Smooth muscle cell (in vitro differentiated cells): ENCODE measurements at regions not wholly inside any gene's neighbourhood (a gene's known extent, or its start where the extent isn't known, plus 50 kb on each side); places are given as distances from the start of the nearest gene placed in this dataset.
"Not testable (repeated sequence)": the region's sequence is repeated elsewhere in the genome, so short reads cannot be mapped to it uniquely, and the experiment has no call there.

Experiments used
- DNase-seq: peaks from one replicate; lab custom pipeline; 2025; ENCODE audit not compliant: unreplicated experiment; lab: John Stamatoyannopoulos, UW
- H2AFZ ChIP-seq: fragments of 200-600 bp; sonication (generic); 2 replicates; pipeline ENCODE4 v1.6.0; 2016; ENCODE audit warnings: antibody characterized with exemption, low read depth, mild to moderate bottlenecking
- H3F3A ChIP-seq: fragments of 200-600 bp; sonication (generic); 2 replicates; pipeline ENCODE4 v1.6.0; 2017; ENCODE audit warnings: antibody characterized with exemption, low read depth
- H3K27ac ChIP-seq: fragments of 200-600 bp; sonication (generic); 2 replicates; pipeline ENCODE4 v1.5.1; 2016; ENCODE audit warnings: low read depth, mild to moderate bottlenecking
- H3K27me3 ChIP-seq: fragments of 200-600 bp; sonication (generic); 2 replicates; pipeline ENCODE4 v1.6.1; 2016; ENCODE audit warnings: low read depth, mild to moderate bottlenecking
- H3K36me3 ChIP-seq: fragments of 200-600 bp; sonication (generic); 2 replicates; pipeline ENCODE4 v1.5.1; 2016; ENCODE audit warnings: low read depth
- H3K4me1 ChIP-seq: fragments of 200-600 bp; sonication (generic); 2 replicates; pipeline ENCODE4 v1.5.1; 2016; ENCODE audit warnings: low read depth
- H3K4me2 ChIP-seq: fragments of 200-600 bp; sonication (generic); 2 replicates; pipeline ENCODE4 v1.6.0; 2016; ENCODE audit warnings: mild to moderate bottlenecking
- H3K4me3 ChIP-seq: fragments of 200-600 bp; sonication (generic); 2 replicates; pipeline ENCODE4 v1.5.1; 2016; ENCODE audit warnings: mild to moderate bottlenecking
- H3K79me2 ChIP-seq: fragments of 200-600 bp; sonication (generic); 2 replicates; pipeline ENCODE4 v1.6.0; 2016; ENCODE audit warnings: low read depth, mild to moderate bottlenecking
- H3K9ac ChIP-seq: fragments of 200-600 bp; sonication (generic); 2 replicates; pipeline ENCODE4 v1.6.0; 2016; ENCODE audit warnings: low read depth
- H3K9me3 ChIP-seq: fragments of 200-600 bp; sonication (generic); replicated peaks from 2 replicates; pipeline ENCODE4 v1.5.1; 2016; ENCODE audit warnings: low read depth
- H4K20me1 ChIP-seq: fragments of 200-600 bp; sonication (generic); 2 replicates; pipeline ENCODE4 v1.6.0; 2016; ENCODE audit warnings: low read depth
- WGBS: methylation state at CpG from one replicate; pipeline ENCODE4 v1.1.7; 2016; ENCODE audit warnings: low lambda C conversion rate; 5-methylcytosine and 5-hydroxymethylcytosine counted together
- TF ChIP-seq, protein P1 (sequence below): fragments of 200-600 bp; sonication (generic); IDR thresholded peaks from 2 replicates; pipeline ENCODE4 v1.5.1; 2017; ENCODE audit warnings: borderline replicate concordance, mild to moderate bottlenecking, antibody characterized with exemption; ENCODE audit not compliant: insufficient read depth, poor library complexity, severe bottlenecking

DNA sequence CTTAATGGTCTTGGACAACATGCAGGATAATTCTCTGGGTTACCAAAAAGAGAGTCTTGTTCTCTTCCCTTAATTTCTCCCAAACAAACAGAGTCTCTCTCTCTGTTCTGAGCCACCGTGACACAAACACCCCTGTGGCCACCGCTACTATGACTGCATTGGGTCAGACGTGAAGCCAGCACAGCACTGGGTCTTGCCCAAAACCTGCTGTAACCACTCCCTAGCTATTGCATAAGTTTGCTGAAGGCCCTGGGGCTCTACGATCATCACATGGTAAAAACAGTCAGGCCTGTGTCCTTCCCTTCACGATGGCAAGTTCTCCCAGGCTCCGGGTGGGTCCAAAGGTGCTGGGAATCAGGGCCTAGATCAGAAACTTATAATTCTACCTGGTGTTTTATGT, 117.1 kb downstream of the THSD1 start:
- not testable (repeated sequence) for H3K9ac ChIP-seq, DNase-seq, H3K4me1 ChIP-seq, H3K4me2 ChIP-seq, H3K79me2 ChIP-seq, H3K4me3 ChIP-seq, H3K9me3 ChIP-seq, H3K27ac ChIP-seq, H4K20me1 ChIP-seq, H3K27me3 ChIP-seq, H3K36me3 ChIP-seq, H2AFZ ChIP-seq, H3F3A ChIP-seq
- 79% methylated on average over 2 of the region's 6 CpGs for WGBS

DNA sequence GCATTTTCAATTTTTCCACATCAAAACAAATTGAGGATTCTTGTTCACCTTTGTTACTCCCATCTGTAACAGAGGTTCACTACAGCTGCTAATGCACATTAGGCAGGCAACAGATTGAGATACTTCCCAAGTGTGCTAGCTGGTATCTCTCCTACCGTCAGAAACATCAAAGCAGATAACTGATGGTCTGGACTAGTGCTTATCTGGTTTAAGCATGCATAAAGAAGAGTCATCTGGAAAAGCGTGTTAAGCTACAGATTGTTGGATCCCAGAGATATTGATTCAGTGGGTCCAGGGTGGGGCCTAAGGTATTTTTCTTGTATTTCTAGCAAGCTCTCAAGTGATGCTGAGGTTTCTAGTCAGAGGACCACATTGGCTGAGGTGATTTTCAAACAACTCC, 122.0 kb upstream of the NEK3 start:
- H3F3A ChIP-seq, DNase-seq, H3K4me2 ChIP-seq, H4K20me1 ChIP-seq, H3K27me3 ChIP-seq, H3K9me3 ChIP-seq, H2AFZ ChIP-seq, H3K4me3 ChIP-seq, H3K9ac ChIP-seq, H3K36me3 ChIP-seq, H3K27ac ChIP-seq, H3K4me1 ChIP-seq, H3K79me2 ChIP-seq: not testable (repeated sequence)
- 23% methylated on average over 2 of the region's 2 CpGs for WGBS

DNA sequence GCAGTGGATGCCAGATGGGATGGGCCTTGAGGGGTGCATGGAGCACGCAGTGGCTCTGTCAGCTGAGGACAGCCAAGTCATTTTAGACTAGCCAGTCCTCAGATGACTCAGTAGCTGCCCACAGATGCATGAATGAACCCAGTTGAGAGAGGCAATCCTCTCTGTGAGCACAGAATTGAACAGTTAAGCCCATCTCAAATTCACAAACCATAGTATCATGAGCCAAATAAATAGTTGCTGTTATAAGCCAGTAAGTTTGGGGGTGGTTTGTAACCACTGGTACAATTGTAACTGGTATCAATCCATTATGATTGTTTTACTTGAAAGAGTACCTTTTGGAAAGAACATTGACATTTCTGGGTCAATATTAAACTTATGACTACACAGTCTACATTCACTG, 120.0 kb upstream of the NEK3 start:
- not testable (repeated sequence) for H3K9me3 ChIP-seq, H3K27me3 ChIP-seq, H2AFZ ChIP-seq, H3K4me3 ChIP-seq, H3K9ac ChIP-seq, H3K4me1 ChIP-seq, DNase-seq, H4K20me1 ChIP-seq, H3K36me3 ChIP-seq, H3K79me2 ChIP-seq, H3K27ac ChIP-seq, H3K4me2 ChIP-seq, H3F3A ChIP-seq
- no CpG with 5 or more reads among the region's 1 CpG for WGBS

DNA sequence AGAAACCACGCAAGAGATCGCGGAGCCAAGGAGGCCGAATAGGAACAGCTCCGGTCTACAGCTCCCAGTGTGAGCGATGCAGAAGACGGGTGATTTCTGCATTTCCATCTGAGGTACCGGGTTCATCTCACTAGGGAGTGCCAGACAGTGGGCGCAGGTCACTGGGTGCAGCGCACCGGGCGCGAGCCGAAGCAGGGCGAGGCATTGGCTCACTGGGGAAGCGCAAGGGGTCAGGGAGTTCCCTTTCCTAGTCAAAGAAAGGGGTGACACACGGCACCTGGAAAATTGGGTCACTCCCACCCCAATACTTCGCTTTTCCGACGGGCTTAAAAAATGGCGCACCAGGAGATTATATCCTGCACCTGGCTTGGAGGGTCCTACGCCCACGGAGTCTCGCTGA, 94.9 kb upstream of the NEK3 start:
- H3F3A ChIP-seq, H3K4me1 ChIP-seq, H3K4me3 ChIP-seq, H4K20me1 ChIP-seq, H2AFZ ChIP-seq, H3K27me3 ChIP-seq, H3K4me2 ChIP-seq, H3K79me2 ChIP-seq, H3K27ac ChIP-seq, H3K36me3 ChIP-seq, H3K9ac ChIP-seq, H3K9me3 ChIP-seq, DNase-seq: not testable (repeated sequence)
- WGBS: 97% methylated on average over 24 of the region's 24 CpGs

DNA sequence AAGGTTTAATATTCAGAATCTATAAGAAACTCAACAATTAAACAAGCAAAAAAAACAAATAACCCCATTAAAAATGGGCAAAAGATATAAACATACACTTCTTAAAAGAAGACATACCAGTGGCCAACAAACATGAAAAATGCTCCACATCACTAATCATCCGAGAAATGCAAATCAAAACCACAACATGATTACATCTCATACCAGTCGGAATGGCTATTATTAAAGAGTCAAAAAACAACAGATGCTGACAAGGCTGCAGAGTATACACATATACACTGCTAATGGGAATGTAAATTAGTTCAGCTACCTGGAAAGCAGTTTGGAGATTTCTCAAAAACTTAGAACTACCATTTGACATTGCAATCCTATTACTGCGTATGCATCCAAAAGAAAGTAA, 81.4 kb upstream of the NEK3 start:
- not testable (repeated sequence) for H3K36me3 ChIP-seq, H3K4me1 ChIP-seq, H4K20me1 ChIP-seq, DNase-seq, H3K9ac ChIP-seq, H2AFZ ChIP-seq, H3K9me3 ChIP-seq, H3F3A ChIP-seq, H3K79me2 ChIP-seq, H3K4me3 ChIP-seq, H3K27ac ChIP-seq, H3K4me2 ChIP-seq, H3K27me3 ChIP-seq
- WGBS: 75% methylated on average over 3 of the region's 3 CpGs

DNA sequence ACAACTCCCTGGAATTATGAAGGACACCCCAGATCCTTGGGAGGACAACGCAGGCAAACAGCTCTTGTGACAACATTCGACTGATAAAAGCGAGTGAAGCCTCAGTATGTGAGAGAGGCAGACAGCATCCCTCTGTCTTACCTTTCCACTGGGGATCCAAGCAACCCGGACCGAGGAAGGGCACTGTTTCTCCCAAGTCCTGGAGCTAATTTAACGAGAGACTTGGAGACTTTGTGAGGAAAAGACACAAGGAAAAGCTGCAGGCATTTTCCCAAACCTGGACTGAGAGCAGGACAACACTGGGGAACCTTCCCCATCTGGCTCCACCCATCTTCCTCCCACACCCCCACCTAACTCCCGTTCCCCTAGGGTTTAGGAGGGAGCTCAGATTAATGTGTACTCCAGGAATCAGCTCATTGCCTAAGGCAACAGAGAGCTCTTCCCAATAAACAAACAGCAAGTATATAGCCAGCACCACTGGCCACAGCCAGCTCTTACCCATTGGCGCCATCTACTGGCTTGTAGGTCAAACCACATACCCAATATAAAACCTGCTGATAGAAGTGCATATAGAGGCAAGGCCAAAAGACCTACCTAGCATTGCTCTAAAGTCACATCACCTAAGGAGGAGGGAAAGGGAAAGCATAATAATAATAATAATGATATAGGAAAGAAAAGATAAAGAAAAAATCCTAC, 76.7 kb upstream of the NEK3 start:
- not testable (repeated sequence) for H4K20me1 ChIP-seq, H3K79me2 ChIP-seq, H3K9ac ChIP-seq, H3K27ac ChIP-seq, H3K27me3 ChIP-seq, DNase-seq, H3K36me3 ChIP-seq, H3K4me1 ChIP-seq, H2AFZ ChIP-seq, H3F3A ChIP-seq, H3K9me3 ChIP-seq
- 8% methylated on average over 4 of the region's 8 CpGs for WGBS
- peak overlapping the region; percentile 22 for H3K4me2 ChIP-seq
- TF ChIP-seq, protein P1, sequence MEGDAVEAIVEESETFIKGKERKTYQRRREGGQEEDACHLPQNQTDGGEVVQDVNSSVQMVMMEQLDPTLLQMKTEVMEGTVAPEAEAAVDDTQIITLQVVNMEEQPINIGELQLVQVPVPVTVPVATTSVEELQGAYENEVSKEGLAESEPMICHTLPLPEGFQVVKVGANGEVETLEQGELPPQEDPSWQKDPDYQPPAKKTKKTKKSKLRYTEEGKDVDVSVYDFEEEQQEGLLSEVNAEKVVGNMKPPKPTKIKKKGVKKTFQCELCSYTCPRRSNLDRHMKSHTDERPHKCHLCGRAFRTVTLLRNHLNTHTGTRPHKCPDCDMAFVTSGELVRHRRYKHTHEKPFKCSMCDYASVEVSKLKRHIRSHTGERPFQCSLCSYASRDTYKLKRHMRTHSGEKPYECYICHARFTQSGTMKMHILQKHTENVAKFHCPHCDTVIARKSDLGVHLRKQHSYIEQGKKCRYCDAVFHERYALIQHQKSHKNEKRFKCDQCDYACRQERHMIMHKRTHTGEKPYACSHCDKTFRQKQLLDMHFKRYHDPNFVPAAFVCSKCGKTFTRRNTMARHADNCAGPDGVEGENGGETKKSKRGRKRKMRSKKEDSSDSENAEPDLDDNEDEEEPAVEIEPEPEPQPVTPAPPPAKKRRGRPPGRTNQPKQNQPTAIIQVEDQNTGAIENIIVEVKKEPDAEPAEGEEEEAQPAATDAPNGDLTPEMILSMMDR: peak; percentile 64
- H3K4me3 ChIP-seq: peak overlapping the region; percentile 20

DNA sequence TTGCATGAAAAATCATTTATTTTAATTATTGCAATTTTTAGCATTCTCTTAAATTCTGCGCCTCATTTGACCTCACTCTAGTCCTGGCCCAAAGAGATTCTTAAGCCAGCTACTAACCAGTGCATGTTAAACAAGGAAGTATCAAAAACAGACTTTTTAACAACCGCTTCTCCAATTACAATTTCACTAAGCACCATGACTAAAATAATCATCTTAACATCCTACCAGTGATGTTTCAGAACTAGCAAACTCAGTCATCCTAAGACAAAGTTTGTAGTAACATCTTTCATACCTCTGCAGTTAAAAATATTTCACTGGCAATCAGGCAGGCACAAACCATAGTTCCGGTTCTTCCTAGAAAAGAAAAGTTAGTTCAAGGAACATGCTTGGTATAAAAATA, 75.5 kb upstream of the NEK3 start:
- H3F3A ChIP-seq, H3K4me3 ChIP-seq, H3K27ac ChIP-seq, H3K4me1 ChIP-seq, H3K9me3 ChIP-seq, H2AFZ ChIP-seq, H4K20me1 ChIP-seq, H3K4me2 ChIP-seq, H3K79me2 ChIP-seq, H3K9ac ChIP-seq, H3K36me3 ChIP-seq, H3K27me3 ChIP-seq, DNase-seq: not testable (repeated sequence)
- 94% methylated on average over 3 of the region's 3 CpGs for WGBS

GRCh38 chr13:52223063-52223462, 63.7 kb upstream of the NEK3 start:
- not testable (repeated sequence) for H3K9ac ChIP-seq, H2AFZ ChIP-seq, H3K4me1 ChIP-seq, H3K36me3 ChIP-seq, H3F3A ChIP-seq, H3K27me3 ChIP-seq, H3K4me3 ChIP-seq, H4K20me1 ChIP-seq, H3K4me2 ChIP-seq, H3K27ac ChIP-seq, DNase-seq, H3K79me2 ChIP-seq, H3K9me3 ChIP-seq
- WGBS: 78% methylated on average over 1 of the region's 1 CpG
